HuH-7.5 (cell line): ENCODE measurements at regions not wholly inside any gene's neighbourhood (a gene's known extent, or its start where the extent isn't known, plus 50 kb on each side); places are given as distances from the start of the nearest gene placed in this dataset.

ENCODE experiments used
- DNase-seq: peaks from one replicate; pipeline ENCODE4 v3.0.0; 2011; ENCODE audit warnings: low spot score

DNA sequence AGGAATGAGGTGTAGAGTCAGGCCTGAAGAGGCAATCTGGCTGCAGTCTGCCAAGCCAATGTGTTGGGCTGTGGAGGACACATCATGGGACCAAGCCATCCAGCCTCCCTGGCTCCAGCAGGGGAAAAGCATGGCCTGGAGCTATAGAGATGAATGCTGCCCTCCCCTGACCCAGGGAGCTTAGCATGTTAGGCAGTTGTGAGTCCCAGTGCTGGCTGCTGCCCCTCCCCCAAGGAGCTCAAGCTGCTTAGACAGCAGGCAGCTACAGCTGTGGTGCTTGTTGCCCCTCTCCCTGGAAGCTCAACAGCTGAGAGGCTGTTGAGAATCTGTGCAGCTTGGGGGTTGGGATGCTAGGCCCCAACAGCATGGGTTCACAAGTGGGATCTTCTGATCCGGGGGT lies 85.6 kb upstream of the DNAJC19 start:
- DNase-seq: no peak

GRCh38 chr3:181066143-181067087 lies 76.9 kb upstream of the DNAJC19 start:
- DNase-seq: no peak

GRCh38 chr3:181056136-181056732 lies 66.7 kb upstream of the DNAJC19 start:
- DNase-seq: no peak

- no peak for DNase-seq
These were observed 65.0 kb upstream of the DNAJC19 start for GRCh38 chr3:181054538-181054937.

- no peak for DNase-seq
These were observed 62.7 kb upstream of the DNAJC19 start for GRCh38 chr3:181052256-181052655.

DNA sequence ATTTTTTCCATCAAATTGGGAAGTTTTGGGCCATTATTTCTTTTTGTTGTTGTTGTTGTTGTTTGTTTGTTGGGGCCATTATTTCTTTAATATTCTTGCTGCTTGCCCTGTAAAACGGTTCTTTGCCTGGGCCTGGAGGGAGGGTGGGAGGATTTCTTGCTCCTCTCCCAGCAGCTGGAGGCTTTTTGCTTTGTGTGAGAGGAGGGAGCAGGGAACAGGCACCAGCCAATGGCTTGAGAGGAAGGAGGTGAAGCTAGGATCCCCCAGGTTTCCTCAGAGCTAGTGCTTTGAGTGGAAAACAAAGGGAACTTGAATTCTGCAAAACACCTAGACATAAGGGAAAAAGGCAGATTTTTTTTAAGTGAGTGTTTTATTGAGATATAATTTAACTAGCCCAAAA lies 61.2 kb upstream of the DNAJC19 start:
- DNase-seq: no peak

DNA sequence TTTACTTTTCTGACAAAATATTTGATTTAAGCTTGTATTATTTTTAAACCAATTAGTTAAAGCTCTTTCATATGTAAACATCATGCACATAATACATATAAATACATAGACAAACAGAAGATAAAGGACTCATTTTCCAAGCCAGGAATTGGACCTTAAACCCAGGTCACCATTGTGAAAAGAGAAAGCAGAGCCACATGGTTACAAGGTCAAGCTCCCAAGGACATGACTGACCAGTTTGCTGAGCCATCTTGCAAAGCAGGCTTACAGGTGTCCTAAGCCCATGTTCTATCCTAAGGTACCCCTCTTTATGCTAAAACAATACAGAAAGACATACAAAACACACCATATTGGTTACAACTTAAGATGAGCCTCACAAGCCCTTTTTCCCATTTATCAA lies 50.5 kb upstream of the DNAJC19 start:
- no peak for DNase-seq
